A549 (cell line): ENCODE measurements at regions not wholly inside any gene's neighbourhood (a gene's known extent, or its start where the extent isn't known, plus 50 kb on each side); places are given as distances from the start of the nearest gene placed in this dataset.

Experiments used
- CBX2 ChIP-seq: fragments of 200-600 bp; sonication (generic); IDR thresholded peaks from 2 replicates; pipeline ENCODE4 v1.6.1; 2016; ENCODE audit warnings: low read depth, mild to moderate bottlenecking, borderline replicate concordance
- CHD2 ChIP-seq: fragments of 150-350 bp; IDR thresholded peaks from 2 replicates; pipeline ENCODE4 v1.6.1; 2014; ENCODE audit warnings: low read length; ENCODE audit not compliant: partially characterized antibody
- EP300 ChIP-seq, 2 experiments: fragments of >200 bp; sonication (Bioruptor Twin); formaldehyde crosslinking; IDR thresholded peaks; 2 replicates in 1 of 2; 3 replicates in 1 of 2; pipeline ENCODE4 v1.6.1; 2016 to 2017
- FOSL2 ChIP-seq, 2 experiments: fragments of 450-650 bp in 1 of 2; fragments of >200 bp in 1 of 2; sonication (Bioruptor Twin) in 1 of 2; formaldehyde crosslinking; IDR thresholded peaks; 2 replicates each; pipeline versions ENCODE4 v1.5.0 to v1.6.1; 2016 to 2020; ENCODE audit warnings: mild to moderate bottlenecking in 1 of 2, moderate library complexity in 1 of 2
- FOXS1 ChIP-seq: fragments of 250-450 bp; sonication (Bioruptor Pico); IDR thresholded peaks from 2 replicates; pipeline ENCODE4 v1.5.0; 2020; ENCODE audit warnings: mild to moderate bottlenecking, moderate library complexity
- HOXA7 ChIP-seq: fragments of 250-450 bp; sonication (Bioruptor Pico); IDR thresholded peaks from 2 replicates; pipeline ENCODE4 v1.5.0; 2020; ENCODE audit warnings: mild to moderate bottlenecking, moderate library complexity
- POLR2A ChIP-seq: IDR thresholded peaks from 2 replicates; pipeline ENCODE4 v1.6.1; 2012; ENCODE audit warnings: mild to moderate bottlenecking, low read length
- RAD21 ChIP-seq, 2 experiments: fragments of >200 bp in 1 of 2; sonication (Bioruptor Twin) in 1 of 2; formaldehyde crosslinking in 1 of 2; IDR thresholded peaks in 1 of 2; conservative IDR thresholded peaks in 1 of 2; 2 replicates in 1 of 2; 3 replicates in 1 of 2; pipeline ENCODE4 v1.6.1; 2012 to 2018; ENCODE audit warnings: inconsistent platforms in 1 of 2
- TF ChIP-seq, protein P1 (sequence below): fragments of >200 bp; sonication (Bioruptor Twin); formaldehyde crosslinking; IDR thresholded peaks from 3 replicates; pipeline ENCODE4 v1.5.1; 2016
- TF ChIP-seq, protein P2 (sequence below): IDR thresholded peaks from 2 replicates; pipeline ENCODE4 v1.6.1; 2012
- TF ChIP-seq, protein P3 (sequence below): fragments of 450-650 bp; IDR thresholded peaks from 2 replicates; pipeline ENCODE4 v1.6.1; 2014; ENCODE audit warnings: antibody characterized with exemption
- TF ChIP-seq, protein P4 (sequence below): fragments of 250-450 bp; sonication (Bioruptor Pico); IDR thresholded peaks from 2 replicates; pipeline ENCODE4 v1.5.0; 2021; ENCODE audit warnings: mild to moderate bottlenecking, moderate library complexity, borderline replicate concordance

DNA sequence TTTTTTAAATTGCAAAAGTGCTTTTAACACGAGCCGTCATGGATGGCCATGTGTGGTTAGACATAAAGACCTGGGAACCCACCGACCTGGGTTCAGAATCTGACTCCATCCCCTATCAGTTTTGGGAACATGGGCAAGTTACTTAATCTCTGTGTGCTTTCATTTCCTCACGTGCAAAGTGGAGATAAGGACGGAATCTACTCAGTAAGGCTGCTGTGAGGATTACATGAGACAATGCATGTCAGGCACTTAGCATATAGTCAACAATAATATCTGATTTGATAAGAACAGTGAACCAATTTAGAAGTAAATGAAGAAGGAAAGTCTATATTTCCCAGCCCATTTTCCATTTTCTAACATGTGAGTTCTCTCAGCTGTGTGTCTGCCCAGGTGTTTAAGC is 235.4 kb downstream of the SUDS3 start:
- TF ChIP-seq, protein P1, sequence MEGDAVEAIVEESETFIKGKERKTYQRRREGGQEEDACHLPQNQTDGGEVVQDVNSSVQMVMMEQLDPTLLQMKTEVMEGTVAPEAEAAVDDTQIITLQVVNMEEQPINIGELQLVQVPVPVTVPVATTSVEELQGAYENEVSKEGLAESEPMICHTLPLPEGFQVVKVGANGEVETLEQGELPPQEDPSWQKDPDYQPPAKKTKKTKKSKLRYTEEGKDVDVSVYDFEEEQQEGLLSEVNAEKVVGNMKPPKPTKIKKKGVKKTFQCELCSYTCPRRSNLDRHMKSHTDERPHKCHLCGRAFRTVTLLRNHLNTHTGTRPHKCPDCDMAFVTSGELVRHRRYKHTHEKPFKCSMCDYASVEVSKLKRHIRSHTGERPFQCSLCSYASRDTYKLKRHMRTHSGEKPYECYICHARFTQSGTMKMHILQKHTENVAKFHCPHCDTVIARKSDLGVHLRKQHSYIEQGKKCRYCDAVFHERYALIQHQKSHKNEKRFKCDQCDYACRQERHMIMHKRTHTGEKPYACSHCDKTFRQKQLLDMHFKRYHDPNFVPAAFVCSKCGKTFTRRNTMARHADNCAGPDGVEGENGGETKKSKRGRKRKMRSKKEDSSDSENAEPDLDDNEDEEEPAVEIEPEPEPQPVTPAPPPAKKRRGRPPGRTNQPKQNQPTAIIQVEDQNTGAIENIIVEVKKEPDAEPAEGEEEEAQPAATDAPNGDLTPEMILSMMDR = no peak
- TF ChIP-seq POLR2A (no peak), HOXA7 (no peak), RAD21 (conservative IDR thresholded peaks at IDR 0.05 in 1 of 2, IDR thresholded peaks at IDR 0.05 in 1 of 2) (no peak), CHD2 (no peak), EP300 (IDR thresholded peaks at IDR 0.05) (no peak), FOSL2 (IDR thresholded peaks at IDR 0.05) (no peak), FOSL2 (CRISPR knock-in tag; IDR thresholded peaks at IDR 0.05) (no peak), CBX2 (no peak), FOXS1 (CRISPR knock-in tag) (no peak)
- TF ChIP-seq, protein P2, sequence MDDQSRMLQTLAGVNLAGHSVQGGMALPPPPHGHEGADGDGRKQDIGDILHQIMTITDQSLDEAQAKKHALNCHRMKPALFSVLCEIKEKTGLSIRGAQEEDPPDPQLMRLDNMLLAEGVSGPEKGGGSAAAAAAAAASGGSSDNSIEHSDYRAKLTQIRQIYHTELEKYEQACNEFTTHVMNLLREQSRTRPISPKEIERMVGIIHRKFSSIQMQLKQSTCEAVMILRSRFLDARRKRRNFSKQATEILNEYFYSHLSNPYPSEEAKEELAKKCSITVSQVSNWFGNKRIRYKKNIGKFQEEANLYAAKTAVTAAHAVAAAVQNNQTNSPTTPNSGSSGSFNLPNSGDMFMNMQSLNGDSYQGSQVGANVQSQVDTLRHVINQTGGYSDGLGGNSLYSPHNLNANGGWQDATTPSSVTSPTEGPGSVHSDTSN = no peak
- TF ChIP-seq, protein P3, sequence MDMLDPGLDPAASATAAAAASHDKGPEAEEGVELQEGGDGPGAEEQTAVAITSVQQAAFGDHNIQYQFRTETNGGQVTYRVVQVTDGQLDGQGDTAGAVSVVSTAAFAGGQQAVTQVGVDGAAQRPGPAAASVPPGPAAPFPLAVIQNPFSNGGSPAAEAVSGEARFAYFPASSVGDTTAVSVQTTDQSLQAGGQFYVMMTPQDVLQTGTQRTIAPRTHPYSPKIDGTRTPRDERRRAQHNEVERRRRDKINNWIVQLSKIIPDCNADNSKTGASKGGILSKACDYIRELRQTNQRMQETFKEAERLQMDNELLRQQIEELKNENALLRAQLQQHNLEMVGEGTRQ = no peak
- TF ChIP-seq, protein P4, sequence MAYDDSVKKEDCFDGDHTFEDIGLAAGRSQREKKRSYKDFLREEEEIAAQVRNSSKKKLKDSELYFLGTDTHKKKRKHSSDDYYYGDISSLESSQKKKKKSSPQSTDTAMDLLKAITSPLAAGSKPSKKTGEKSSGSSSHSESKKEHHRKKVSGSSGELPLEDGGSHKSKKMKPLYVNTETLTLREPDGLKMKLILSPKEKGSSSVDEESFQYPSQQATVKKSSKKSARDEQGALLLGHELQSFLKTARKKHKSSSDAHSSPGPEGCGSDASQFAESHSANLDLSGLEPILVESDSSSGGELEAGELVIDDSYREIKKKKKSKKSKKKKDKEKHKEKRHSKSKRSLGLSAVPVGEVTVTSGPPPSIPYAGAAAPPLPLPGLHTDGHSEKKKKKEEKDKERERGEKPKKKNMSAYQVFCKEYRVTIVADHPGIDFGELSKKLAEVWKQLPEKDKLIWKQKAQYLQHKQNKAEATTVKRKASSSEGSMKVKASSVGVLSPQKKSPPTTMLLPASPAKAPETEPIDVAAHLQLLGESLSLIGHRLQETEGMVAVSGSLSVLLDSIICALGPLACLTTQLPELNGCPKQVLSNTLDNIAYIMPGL (CRISPR knock-in tag) = no peak
